SK-N-SH (cell line): ENCODE measurements at regions not wholly inside any gene's neighbourhood (a gene's known extent, or its start where the extent isn't known, plus 50 kb on each side); places are given as distances from the start of the nearest gene placed in this dataset.

Experiments
- CTCF ChIA-PET: fragments of 300-600, 350-600 bp; formaldehyde crosslinking; extraction: SDS; loops from one replicate; lab custom pipeline; 2021; lab: Yijun Ruan, JAX
- POLR2A ChIA-PET: fragments of 350-600 bp; sonication (Branson Sonifier 250); formaldehyde crosslinking; extraction: SDS; loops from one replicate; lab custom pipeline; 2020; ENCODE audit warnings: antibody characterized with exemption, inconsistent platforms; lab: Yijun Ruan, JAX
- DNase-seq: peaks from one replicate; pipeline ENCODE4 v3.0.0; 2012
- H2AFZ ChIP-seq: fragments of 200-600 bp; sonication (generic); 2 replicates; pipeline ENCODE4 v1.8.1; 2016; ENCODE audit warnings: antibody characterized with exemption, mild to moderate bottlenecking, low read depth
- H3F3A ChIP-seq: fragments of 200-600 bp; sonication (generic); replicated peaks from 2 replicates; pipeline ENCODE3; 2016; ENCODE audit warnings: antibody characterized with exemption, mild to moderate bottlenecking; ENCODE audit not compliant: insufficient read depth
- H3K27ac ChIP-seq, 2 experiments: fragments of 200-500 bp in 1 of 2; fragments of 200-600 bp in 1 of 2; sonication (Bioruptor generic) in 1 of 2; sonication (generic), shearing (Covaris generic) in 1 of 2; 2 replicates each; pipeline versions ENCODE4 v1.5.1 to v1.6.1; 2014 to 2016; ENCODE audit warnings: low read depth in 2 of 2, inconsistent platforms in 1 of 2, low read length in 1 of 2, mild to moderate bottlenecking in 1 of 2, mixed read lengths in 1 of 2
- H3K27me3 ChIP-seq: fragments of 200-600 bp; sonication (generic), shearing (Covaris generic); 2 replicates; pipeline ENCODE4 v1.6.1; 2016; ENCODE audit warnings: mixed run types; ENCODE audit not compliant: insufficient read depth
- H3K36me3 ChIP-seq, 2 experiments: fragments of 200-500 bp in 1 of 2; fragments of 200-600 bp in 1 of 2; sonication (Bioruptor generic) in 1 of 2; sonication (generic) in 1 of 2; replicated peaks in 1 of 2; 2 replicates each; pipeline versions ENCODE3 to v1.5.1; 2014 to 2016; ENCODE audit warnings: low read length in 1 of 2, mild to moderate bottlenecking in 1 of 2; ENCODE audit not compliant: insufficient read depth in 2 of 2, control insufficient read depth in 1 of 2
- H3K4me1 ChIP-seq, 2 experiments: fragments of 200-500 bp in 1 of 2; fragments of 200-600 bp in 1 of 2; sonication (Bioruptor generic) in 1 of 2; sonication (generic), shearing (Covaris generic) in 1 of 2; 2 replicates each; pipeline versions ENCODE4 v1.5.1 to v1.6.1; 2014 to 2016; ENCODE audit warnings: low read depth in 1 of 2, low read length in 1 of 2, mixed run types in 1 of 2; ENCODE audit not compliant: insufficient read depth in 2 of 2, control insufficient read depth in 1 of 2
- H3K4me2 ChIP-seq: fragments of 200-600 bp; sonication (generic), shearing (Covaris generic); 2 replicates; pipeline ENCODE4 v1.6.1; 2017; ENCODE audit warnings: mixed run types
- H3K4me3 ChIP-seq, 2 experiments: fragments of 200-500 bp in 1 of 2; fragments of 200-600 bp in 1 of 2; sonication (Bioruptor generic) in 1 of 2; sonication (generic), shearing (Covaris generic) in 1 of 2; 2 replicates each; pipeline versions ENCODE4 v1.5.1 to v1.8.1; 2014 to 2016; ENCODE audit warnings: low read depth in 2 of 2, inconsistent platforms in 1 of 2, low read length in 1 of 2, mild to moderate bottlenecking in 1 of 2, mixed read lengths in 1 of 2, moderate library complexity in 1 of 2
- H3K79me2 ChIP-seq: fragments of 200-600 bp; sonication (generic); 2 replicates; pipeline ENCODE4 v1.8.1; 2017; ENCODE audit warnings: mild to moderate bottlenecking; ENCODE audit not compliant: insufficient read depth
- H3K9ac ChIP-seq: fragments of 200-600 bp; sonication (generic); 2 replicates; pipeline ENCODE4 v1.6.1; 2017; ENCODE audit warnings: mixed run types
- H3K9me2 ChIP-seq: fragments of 200-600 bp; sonication (generic); 2 replicates; pipeline ENCODE4 v1.6.1; 2017; ENCODE audit warnings: mixed run types
- H3K9me3 ChIP-seq: fragments of 200-600 bp; sonication (generic); 2 replicates; pipeline ENCODE4 v1.6.1; 2017; ENCODE audit warnings: mixed run types, mild to moderate bottlenecking, moderate library complexity
- H4K20me1 ChIP-seq: fragments of 200-600 bp; sonication (generic); 2 replicates; pipeline ENCODE4 v1.6.1; 2017; ENCODE audit warnings: mild to moderate bottlenecking, mixed run types; ENCODE audit not compliant: insufficient read depth
- CHD2 ChIP-seq: fragments of 150-350 bp; IDR thresholded peaks from 2 replicates; pipeline ENCODE4 v1.6.1; 2018; ENCODE audit warnings: low read length; ENCODE audit not compliant: partially characterized antibody
- FOXM1 ChIP-seq: IDR thresholded peaks from 2 replicates; pipeline ENCODE4 v1.4.0; 2012; ENCODE audit warnings: low read depth, mild to moderate bottlenecking
- MEF2A ChIP-seq: IDR thresholded peaks from 2 replicates; pipeline ENCODE4 v1.4.0; 2012; ENCODE audit warnings: low read depth, borderline replicate concordance
- NFIC ChIP-seq: IDR thresholded peaks from 2 replicates; pipeline ENCODE4 v1.4.0; 2012; ENCODE audit warnings: borderline replicate concordance
- NRF1 ChIP-seq: IDR thresholded peaks from 2 replicates; pipeline ENCODE4 v1.6.1; 2012; ENCODE audit warnings: low read depth, mild to moderate bottlenecking, low read length
- RAD21 ChIP-seq: IDR thresholded peaks from 2 replicates; pipeline ENCODE4 v1.6.1; 2012; ENCODE audit warnings: mild to moderate bottlenecking, low read length
- RCOR1 ChIP-seq: fragments of 150-350 bp; IDR thresholded peaks from 2 replicates; pipeline ENCODE4 v1.6.1; 2017; ENCODE audit warnings: antibody characterized with exemption, low read length
- REST ChIP-seq: IDR thresholded peaks from 2 replicates; pipeline ENCODE4 v1.6.1; 2012; ENCODE audit warnings: mild to moderate bottlenecking, low read depth, low read length, moderate library complexity
- RFX5 ChIP-seq: IDR thresholded peaks from 2 replicates; pipeline ENCODE4 v1.6.1; 2012; ENCODE audit warnings: mild to moderate bottlenecking, improper control_type of control experiment, low read length
- SMC3 ChIP-seq: IDR thresholded peaks from 2 replicates; pipeline ENCODE4 v1.6.1; 2012; ENCODE audit warnings: low read depth, low read length, improper control_type of control experiment
- TAF1 ChIP-seq: IDR thresholded peaks from 2 replicates; pipeline ENCODE4 v1.6.1; 2012; ENCODE audit warnings: low read depth, mild to moderate bottlenecking, low read length, moderate library complexity, borderline replicate concordance
- TCF12 ChIP-seq: IDR thresholded peaks from 2 replicates; pipeline ENCODE4 v1.4.0; 2012
- TEAD4 ChIP-seq: IDR thresholded peaks from 2 replicates; pipeline ENCODE4 v1.4.0; 2012; ENCODE audit warnings: mild to moderate bottlenecking, borderline replicate concordance; ENCODE audit not compliant: insufficient read depth
- WGBS: methylation state at CpG from one replicate; pipeline ENCODE4 v1.1.6; 2017; ENCODE audit warnings: low lambda C conversion rate; 5-methylcytosine and 5-hydroxymethylcytosine counted together
- TF ChIP-seq, protein P1 (sequence below): IDR thresholded peaks from 2 replicates; pipeline ENCODE4 v1.4.0; 2012; ENCODE audit warnings: low read depth, borderline replicate concordance
- TF ChIP-seq, protein P2 (sequence below): fragments of 200-600 bp; sonication (generic); IDR thresholded peaks from 2 replicates; pipeline ENCODE4 v1.6.1; 2017; ENCODE audit warnings: antibody characterized with exemption, mild to moderate bottlenecking, moderate library complexity
- TF ChIP-seq, protein P3 (sequence below): IDR thresholded peaks from 2 replicates; pipeline ENCODE4 v1.4.0; 2012; ENCODE audit warnings: low read depth

- H3K27me3 ChIP-seq = no peaks in the 10 kb centered on the region
- no peaks in the 10 kb centered on the region for H3K36me3 ChIP-seq
- H3K4me2 ChIP-seq = no peak overlapping the region
- no peak for TF ChIP-seq REST
- peak; percentile 37; the same call in 1 of the 2 replicates for TF ChIP-seq TCF12
- no peak overlapping the region for H3K9ac ChIP-seq
- H3K27ac ChIP-seq = peak overlapping the region; percentile 83
- ChIA-PET POLR2A (no interaction called here), CTCF (no interaction called here)
- H3F3A ChIP-seq = peaks cover 49% of the 10 kb centered on the region
- no peaks in the 10 kb centered on the region for H3K9me2 ChIP-seq
- no peak for DNase-seq
- no peaks in the 10 kb centered on the region for H3K79me2 ChIP-seq
- no peak overlapping the region for H3K4me3 ChIP-seq
- WGBS = no CpG with 5 or more reads among the region's 1 CpG
- peaks cover 0 to 35% of the 10 kb centered on the region in 2 experiments for H3K4me1 ChIP-seq
- H2AFZ ChIP-seq = no peak overlapping the region
- no peaks in the 10 kb centered on the region for H4K20me1 ChIP-seq
- H3K9me3 ChIP-seq = no peaks in the 10 kb centered on the region
Observed at GRCh38 chr12:46916796-46917419, 91.1 kb upstream of the SLC38A4 start.

- Histone ChIP-seq H3K27me3 (no peaks in the 10 kb centered on the region), H3K36me3 (no peaks in the 10 kb centered on the region), H4K20me1 (no peaks in the 10 kb centered on the region), H3K9me2 (no peaks in the 10 kb centered on the region), H3K79me2 (no peaks in the 10 kb centered on the region), H2AFZ (no peak overlapping the region), H3K9me3 (no peaks in the 10 kb centered on the region), H3K4me2 (no peak overlapping the region), H3K4me1 (peaks cover 0 to 39% of the 10 kb centered on the region in 2 experiments), H3K9ac (no peak overlapping the region), H3F3A (peaks cover 50% of the 10 kb centered on the region), H3K27ac (no peak overlapping the region), H3K4me3 (no peak overlapping the region)
- POLR2A ChIA-PET = no interaction called here
- no peak for DNase-seq
- CTCF ChIA-PET = no interaction called here
- TF ChIP-seq CHD2 = no peak
- TF ChIP-seq NFIC = 0 out of 2 replicates have a peak, but pooled peaks have one; percentile 31
- 48% methylated on average over 4 of the region's 4 CpGs for WGBS
Observed at GRCh38 chr12:46917821-46918220, 92.0 kb upstream of the SLC38A4 start.

DNA sequence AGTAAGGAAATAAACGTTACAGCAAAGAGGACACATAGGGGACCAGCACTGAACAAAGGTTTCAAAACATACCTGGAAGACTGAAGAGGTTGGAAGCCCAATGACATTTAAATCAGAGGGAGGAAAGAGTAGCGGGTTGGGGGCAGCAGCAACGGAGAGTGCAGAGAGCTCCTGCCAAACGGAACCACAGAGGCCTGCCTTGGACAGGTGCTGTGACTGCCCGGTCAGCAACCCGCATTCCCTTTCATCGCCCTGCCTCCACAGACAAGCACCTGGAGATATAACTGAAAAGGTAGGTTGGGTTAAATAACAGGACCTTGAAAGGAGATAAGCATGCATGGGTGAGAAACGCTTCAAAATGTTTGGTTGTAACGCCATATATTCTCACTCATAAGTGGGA is 92.8 kb upstream of the SLC38A4 start:
- no peak for DNase-seq
- Histone ChIP-seq H3K9ac (no peak overlapping the region), H3K9me2 (no peaks in the 10 kb centered on the region)
- TF ChIP-seq, protein P1, sequence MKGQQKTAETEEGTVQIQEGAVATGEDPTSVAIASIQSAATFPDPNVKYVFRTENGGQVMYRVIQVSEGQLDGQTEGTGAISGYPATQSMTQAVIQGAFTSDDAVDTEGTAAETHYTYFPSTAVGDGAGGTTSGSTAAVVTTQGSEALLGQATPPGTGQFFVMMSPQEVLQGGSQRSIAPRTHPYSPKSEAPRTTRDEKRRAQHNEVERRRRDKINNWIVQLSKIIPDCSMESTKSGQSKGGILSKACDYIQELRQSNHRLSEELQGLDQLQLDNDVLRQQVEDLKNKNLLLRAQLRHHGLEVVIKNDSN = no peak
- no peak for TF ChIP-seq RCOR1
- TF ChIP-seq, protein P2, sequence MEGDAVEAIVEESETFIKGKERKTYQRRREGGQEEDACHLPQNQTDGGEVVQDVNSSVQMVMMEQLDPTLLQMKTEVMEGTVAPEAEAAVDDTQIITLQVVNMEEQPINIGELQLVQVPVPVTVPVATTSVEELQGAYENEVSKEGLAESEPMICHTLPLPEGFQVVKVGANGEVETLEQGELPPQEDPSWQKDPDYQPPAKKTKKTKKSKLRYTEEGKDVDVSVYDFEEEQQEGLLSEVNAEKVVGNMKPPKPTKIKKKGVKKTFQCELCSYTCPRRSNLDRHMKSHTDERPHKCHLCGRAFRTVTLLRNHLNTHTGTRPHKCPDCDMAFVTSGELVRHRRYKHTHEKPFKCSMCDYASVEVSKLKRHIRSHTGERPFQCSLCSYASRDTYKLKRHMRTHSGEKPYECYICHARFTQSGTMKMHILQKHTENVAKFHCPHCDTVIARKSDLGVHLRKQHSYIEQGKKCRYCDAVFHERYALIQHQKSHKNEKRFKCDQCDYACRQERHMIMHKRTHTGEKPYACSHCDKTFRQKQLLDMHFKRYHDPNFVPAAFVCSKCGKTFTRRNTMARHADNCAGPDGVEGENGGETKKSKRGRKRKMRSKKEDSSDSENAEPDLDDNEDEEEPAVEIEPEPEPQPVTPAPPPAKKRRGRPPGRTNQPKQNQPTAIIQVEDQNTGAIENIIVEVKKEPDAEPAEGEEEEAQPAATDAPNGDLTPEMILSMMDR = no peak
- TF ChIP-seq, protein P3, sequence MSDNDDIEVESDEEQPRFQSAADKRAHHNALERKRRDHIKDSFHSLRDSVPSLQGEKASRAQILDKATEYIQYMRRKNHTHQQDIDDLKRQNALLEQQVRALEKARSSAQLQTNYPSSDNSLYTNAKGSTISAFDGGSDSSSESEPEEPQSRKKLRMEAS = no peak
- TF ChIP-seq MEF2A = no peak
- TF ChIP-seq RFX5 = no peak
- no peak for TF ChIP-seq NRF1
- TF ChIP-seq SMC3 = no peak
- TF ChIP-seq TEAD4 = no peak
- TF ChIP-seq CHD2 = no peak
- TF ChIP-seq TAF1 = no peak
- TF ChIP-seq FOXM1 = no peak
- no peak for TF ChIP-seq RAD21

More for the DNA sequence above, 92.8 kb upstream of the SLC38A4 start:
- no peak overlapping the region for H3K4me2 ChIP-seq
- H3F3A ChIP-seq = peaks cover 49% of the 10 kb centered on the region
- H2AFZ ChIP-seq = no peak overlapping the region
- WGBS = 76% methylated on average over 9 of the region's 9 CpGs
- CTCF ChIA-PET = no interaction called here
- no peaks in the 10 kb centered on the region for H3K79me2 ChIP-seq
- no peaks in the 10 kb centered on the region for H3K27me3 ChIP-seq
- no peaks in the 10 kb centered on the region for H4K20me1 ChIP-seq
- no peaks in the 10 kb centered on the region for H3K9me3 ChIP-seq
- peaks cover 0 to 39% of the 10 kb centered on the region in 2 experiments for H3K4me1 ChIP-seq
- POLR2A ChIA-PET = no interaction called here
- H3K4me3 ChIP-seq = no peak overlapping the region
- H3K36me3 ChIP-seq = no peaks in the 10 kb centered on the region
- H3K27ac ChIP-seq = peak overlapping the region; percentile 51 to 90; a peak in 2 of 4 replicates
